Sigmoid colon (tissue), 6 donors: ENCODE measurements at regions not wholly inside any gene's neighbourhood (a gene's known extent, or its start where the extent isn't known, plus 50 kb on each side); places are given as distances from the start of the nearest gene placed in this dataset.

Experiments used
- DNase-seq: peaks from one replicate; pipeline ENCODE4 v3.0.0-alpha.2; 2019
- H3K27ac ChIP-seq, 4 donors: fragments of 200-600 bp; sonication (generic); one replicate each; pipeline ENCODE4 v1.5.1; 2016 to 2019; ENCODE audit warnings: mild to moderate bottlenecking in 1 of 4
- H3K27me3 ChIP-seq, 3 donors: fragments of 200-600 bp; sonication (generic); one replicate each; pipeline ENCODE4 v1.5.1; 2019; ENCODE audit warnings: mild to moderate bottlenecking in 1 of 3
- H3K36me3 ChIP-seq, 4 donors: fragments of 200-600 bp; sonication (generic); one replicate each; pipeline ENCODE4 v1.5.1; 2016 to 2019
- H3K4me1 ChIP-seq, 4 donors: fragments of 200-600 bp; sonication (generic); one replicate each; pipeline ENCODE4 v1.5.1; 2017 to 2019
- H3K4me3 ChIP-seq, 4 donors: fragments of 200-600 bp; sonication (generic); one replicate each; pipeline ENCODE4 v1.5.1; 2017 to 2019; ENCODE audit warnings: mild to moderate bottlenecking in 2 of 4, moderate library complexity in 1 of 4
- H3K9me3 ChIP-seq, 4 donors: fragments of 200-600 bp in 3 of 4; sonication (generic) in 3 of 4; one replicate each; pipeline versions ENCODE4 v1.5.1 to v1.6.1; 2013 to 2019
- EP300 ChIP-seq, 4 donors: sonication (generic); formaldehyde crosslinking; IDR thresholded peaks; one replicate each; pipeline ENCODE4 v1.6.1; 2017; ENCODE audit warnings: antibody characterized with exemption in 4 of 4
- POLR2A ChIP-seq, 2 donors: fragments of 450-650 bp; IDR thresholded peaks; one replicate each; pipeline ENCODE4 v1.6.1; 2016; ENCODE audit warnings: antibody characterized with exemption in 2 of 2, mild to moderate bottlenecking in 2 of 2, moderate library complexity in 2 of 2
- POLR2AphosphoS5 ChIP-seq, 4 donors: sonication (generic); formaldehyde crosslinking; IDR thresholded peaks; one replicate each; pipeline ENCODE4 v1.6.1; 2017; ENCODE audit warnings: antibody characterized with exemption in 4 of 4
- WGBS, 2 donors: extraction: QIAGEN DNeasy Blood & Tissue Kit; methylation state at CpG; one replicate each; pipeline ENCODE4 v1.1.7; 2013; 5-methylcytosine and 5-hydroxymethylcytosine counted together
- intact Hi-C: fragments of 100-400 bp; cut with DNase I; formaldehyde crosslinking; loops from one replicate; pipeline ENCODE4 v1.15.1; 2023
- TF ChIP-seq, protein P1 (sequence below), 4 experiments: fragments of 450-650 bp in 3 of 4; fragments of 200-600 bp in 1 of 4; IDR thresholded peaks; one replicate each; pipeline ENCODE4 v1.5.1; 2016 to 2019; ENCODE audit warnings: antibody characterized with exemption in 4 of 4, mild to moderate bottlenecking in 3 of 4, moderate library complexity in 2 of 4
- donor health status: healthy with polysubstance abuse.
- donor health status: healthy.

DNA sequence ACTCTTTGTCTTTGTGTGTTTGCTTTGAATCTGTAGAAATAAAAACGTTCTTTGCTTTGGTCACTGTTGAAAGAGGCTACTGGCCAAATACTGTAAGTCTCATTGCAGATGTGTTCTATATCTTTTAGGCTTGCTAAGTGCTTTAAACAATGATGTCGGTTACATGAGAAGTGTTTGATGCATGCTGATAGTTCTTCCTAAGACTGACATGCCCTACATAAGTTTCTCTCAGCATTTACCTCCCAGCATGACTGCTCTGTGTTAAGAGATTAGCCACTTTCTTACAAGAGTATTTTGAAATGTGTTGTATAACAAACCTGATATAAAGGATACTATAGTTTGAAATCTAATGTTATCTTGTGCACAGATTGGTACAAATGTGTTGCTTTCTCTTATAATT is 1088.7 kb downstream of the NSUN3 start:
- 33 to 45% methylated on average over 2 of the region's 2 CpGs for WGBS, 2 donors
- no peaks in the 10 kb centered on the region for H3K27me3 ChIP-seq
- intact Hi-C loops = no loop called here
- H3K4me1 ChIP-seq = no peaks in the 10 kb centered on the region
- no peak for DNase-seq
- no peaks in the 10 kb centered on the region for H3K36me3 ChIP-seq
- H3K4me3 ChIP-seq = no peak overlapping the region
- TF ChIP-seq, protein P1, sequence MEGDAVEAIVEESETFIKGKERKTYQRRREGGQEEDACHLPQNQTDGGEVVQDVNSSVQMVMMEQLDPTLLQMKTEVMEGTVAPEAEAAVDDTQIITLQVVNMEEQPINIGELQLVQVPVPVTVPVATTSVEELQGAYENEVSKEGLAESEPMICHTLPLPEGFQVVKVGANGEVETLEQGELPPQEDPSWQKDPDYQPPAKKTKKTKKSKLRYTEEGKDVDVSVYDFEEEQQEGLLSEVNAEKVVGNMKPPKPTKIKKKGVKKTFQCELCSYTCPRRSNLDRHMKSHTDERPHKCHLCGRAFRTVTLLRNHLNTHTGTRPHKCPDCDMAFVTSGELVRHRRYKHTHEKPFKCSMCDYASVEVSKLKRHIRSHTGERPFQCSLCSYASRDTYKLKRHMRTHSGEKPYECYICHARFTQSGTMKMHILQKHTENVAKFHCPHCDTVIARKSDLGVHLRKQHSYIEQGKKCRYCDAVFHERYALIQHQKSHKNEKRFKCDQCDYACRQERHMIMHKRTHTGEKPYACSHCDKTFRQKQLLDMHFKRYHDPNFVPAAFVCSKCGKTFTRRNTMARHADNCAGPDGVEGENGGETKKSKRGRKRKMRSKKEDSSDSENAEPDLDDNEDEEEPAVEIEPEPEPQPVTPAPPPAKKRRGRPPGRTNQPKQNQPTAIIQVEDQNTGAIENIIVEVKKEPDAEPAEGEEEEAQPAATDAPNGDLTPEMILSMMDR (IDR thresholded peaks at IDR 0.05) = no peak
- TF ChIP-seq POLR2AphosphoS5 (IDR thresholded peaks at IDR 0.05) (no peak), EP300 (IDR thresholded peaks at IDR 0.05) (no peak), POLR2A (IDR thresholded peaks at IDR 0.05) (no peak)
- no peak overlapping the region for H3K27ac ChIP-seq
- no peaks in the 10 kb centered on the region for H3K9me3 ChIP-seq

DNA sequence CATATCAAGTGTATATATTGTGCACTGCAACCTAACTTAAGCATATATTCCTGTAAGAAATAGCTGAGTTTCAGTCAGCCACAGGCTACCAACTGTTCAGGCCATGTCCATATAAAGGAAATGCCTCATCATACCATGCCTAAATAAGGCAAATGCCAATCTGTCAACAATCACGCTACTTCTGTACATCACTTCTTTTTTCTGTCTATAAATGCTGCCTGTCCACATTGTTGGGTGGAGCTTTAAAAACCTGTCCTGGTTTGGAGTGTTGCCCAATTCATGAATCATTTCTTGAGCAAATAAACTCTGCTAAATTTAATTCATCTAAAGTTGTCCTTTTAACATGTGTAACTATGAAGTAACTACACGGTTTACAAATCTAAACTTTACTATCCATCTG is 1091.9 kb downstream of the NSUN3 start:
- H3K27ac ChIP-seq = no peak overlapping the region
- DNase-seq = no peak
- intact Hi-C loops = no loop called here
- no peaks in the 10 kb centered on the region for H3K27me3 ChIP-seq
- 16 to 62% methylated on average over 2 of the region's 2 CpGs for WGBS, 2 donors
- no peaks in the 10 kb centered on the region for H3K36me3 ChIP-seq
- no peaks in the 10 kb centered on the region for H3K9me3 ChIP-seq
- H3K4me1 ChIP-seq = no peaks in the 10 kb centered on the region
- H3K4me3 ChIP-seq = no peak overlapping the region
- TF ChIP-seq POLR2AphosphoS5 (IDR thresholded peaks at IDR 0.05) = no peak
- TF ChIP-seq, protein P1 (IDR thresholded peaks at IDR 0.05) = no peak
- no peak for TF ChIP-seq EP300 (IDR thresholded peaks at IDR 0.05)
- TF ChIP-seq POLR2A (IDR thresholded peaks at IDR 0.05) = no peak

DNA sequence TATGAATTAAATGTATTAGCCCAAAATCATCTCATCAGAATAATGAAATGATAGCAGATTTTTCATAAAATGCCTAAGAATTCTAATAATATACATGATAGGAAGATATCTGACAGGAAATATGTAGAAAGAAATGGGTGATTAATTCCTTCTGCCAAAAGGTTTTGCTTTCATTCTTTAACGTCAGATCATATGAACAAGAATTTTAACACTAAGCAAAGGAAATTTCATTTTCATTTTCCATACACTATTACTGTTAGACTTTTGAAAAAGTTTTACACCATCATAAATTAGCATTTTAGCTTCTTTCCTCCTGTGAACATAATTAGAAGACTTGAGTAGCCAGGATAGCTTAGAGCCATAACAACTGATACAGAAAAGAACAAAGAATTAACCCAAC is 1099.9 kb downstream of the NSUN3 start:
- no peak overlapping the region for H3K27ac ChIP-seq
- no peak overlapping the region for H3K4me3 ChIP-seq
- H3K9me3 ChIP-seq = no peaks in the 10 kb centered on the region
- DNase-seq = no peak
- TF ChIP-seq POLR2A (IDR thresholded peaks at IDR 0.05) (no peak), POLR2AphosphoS5 (IDR thresholded peaks at IDR 0.05) (no peak), EP300 (IDR thresholded peaks at IDR 0.05) (no peak)
- TF ChIP-seq, protein P1 (IDR thresholded peaks at IDR 0.05) = no peak
- H3K36me3 ChIP-seq = no peaks in the 10 kb centered on the region
- H3K4me1 ChIP-seq = no peaks in the 10 kb centered on the region
- WGBS, 2 donors = 49 to 60% methylated on average over 1 of the region's 1 CpG
- no peaks in the 10 kb centered on the region for H3K27me3 ChIP-seq
- intact Hi-C loops = no loop called here

DNA sequence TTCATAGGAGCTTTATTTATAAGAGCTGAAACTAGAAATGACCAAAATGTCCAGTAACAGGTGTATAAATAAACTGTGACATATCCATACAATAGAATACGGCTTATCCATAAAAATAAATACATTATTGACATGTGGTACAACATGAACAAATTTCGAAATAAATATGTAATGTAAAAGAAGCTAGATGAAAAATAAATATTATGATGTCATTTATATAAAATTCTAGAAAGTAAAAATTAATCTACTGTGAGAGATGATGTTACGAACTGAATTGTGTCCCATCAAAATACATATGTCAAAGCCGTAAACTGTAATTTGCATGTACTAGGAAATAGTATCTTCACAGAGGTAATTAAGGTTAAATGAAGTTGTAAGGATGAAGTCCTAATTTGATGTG is 1104.9 kb downstream of the NSUN3 start:
- H3K9me3 ChIP-seq = no peaks in the 10 kb centered on the region
- H3K27ac ChIP-seq = no peak overlapping the region
- H3K36me3 ChIP-seq = no peaks in the 10 kb centered on the region
- H3K4me3 ChIP-seq = no peak overlapping the region
- 85 to 90% methylated on average over 4 of the region's 4 CpGs for WGBS, 2 donors
- H3K27me3 ChIP-seq = no peaks in the 10 kb centered on the region
- TF ChIP-seq POLR2AphosphoS5 (IDR thresholded peaks at IDR 0.05) = no peak
- no peak for TF ChIP-seq POLR2A (IDR thresholded peaks at IDR 0.05)
- TF ChIP-seq EP300 (IDR thresholded peaks at IDR 0.05) = no peak
- TF ChIP-seq, protein P1 (IDR thresholded peaks at IDR 0.05) = no peak
- intact Hi-C loops = no loop called here
- H3K4me1 ChIP-seq = no peaks in the 10 kb centered on the region
- DNase-seq = no peak

DNA sequence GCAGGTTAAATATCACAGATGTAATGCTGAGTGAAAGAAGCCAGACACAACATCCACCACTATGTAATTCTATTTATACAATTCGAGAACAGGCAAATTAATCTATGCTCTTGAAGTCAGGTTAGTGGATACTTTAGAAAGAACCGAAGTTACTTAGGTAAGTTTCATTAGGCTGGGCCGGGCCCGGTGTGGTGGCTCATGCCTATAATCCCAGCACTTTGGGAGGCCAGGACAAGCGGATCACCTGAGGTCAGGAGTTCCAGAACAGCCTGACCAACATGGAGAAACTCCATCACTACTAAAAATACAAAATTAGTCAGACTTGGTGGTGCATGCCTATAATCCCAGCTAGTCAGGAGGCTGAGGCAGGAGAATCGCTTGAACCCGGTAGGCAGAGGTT is 1105.7 kb downstream of the NSUN3 start:
- no peak overlapping the region for H3K27ac ChIP-seq
- H3K4me3 ChIP-seq = no peak overlapping the region
- TF ChIP-seq, protein P1 (IDR thresholded peaks at IDR 0.05) = no peak
- no peak for DNase-seq
- H3K9me3 ChIP-seq = no peaks in the 10 kb centered on the region
- H3K36me3 ChIP-seq = no peaks in the 10 kb centered on the region
- intact Hi-C loops = no loop called here
- no peaks in the 10 kb centered on the region for H3K4me1 ChIP-seq
- 93 to 95% methylated on average over 7 of the region's 7 CpGs for WGBS, 2 donors
- H3K27me3 ChIP-seq = no peaks in the 10 kb centered on the region
